Gastrocnemius medialis (tissue), 4 donors: ENCODE measurements at regions not wholly inside any gene's neighbourhood (a gene's known extent, or its start where the extent isn't known, plus 50 kb on each side); places are given as distances from the start of the nearest gene placed in this dataset.

Experiments used
- ATAC-seq, 2 donors: fragments of 150-250 bp; one replicate each; pipeline ENCODE4 v1.9.1; 2016
- DNase-seq, 2 donors: peaks; one replicate each; pipeline ENCODE4 v3.0.0-alpha.2; 2019
- H3K27ac ChIP-seq, 4 donors: fragments of 200-600 bp; sonication (generic); 1 replicate in 1 of 4; 2 replicates in 3 of 4; pipeline ENCODE4 v1.5.1; 2016 to 2018; ENCODE audit warnings: mild to moderate bottlenecking in 2 of 4, moderate library complexity in 1 of 4
- H3K27me3 ChIP-seq, 3 donors: fragments of 200-600 bp; sonication (generic) in 2 of 3; 1 replicate in 1 of 3; 2 replicates in 2 of 3; pipeline versions ENCODE4 v1.5.1 to v1.6.0; 2016 to 2019; ENCODE audit warnings: mild to moderate bottlenecking in 1 of 3, moderate library complexity in 1 of 3
- H3K36me3 ChIP-seq, 2 donors: fragments of 200-600 bp; sonication (generic) in 1 of 2; one replicate each; pipeline ENCODE4 v1.5.1; 2017 to 2018
- H3K4me1 ChIP-seq, 2 donors: fragments of 200-600 bp; sonication (generic) in 1 of 2; one replicate each; pipeline ENCODE4 v1.5.1; 2016 to 2017; ENCODE audit warnings: mild to moderate bottlenecking in 2 of 2
- H3K4me3 ChIP-seq, 4 donors: fragments of 200-600 bp; sonication (generic) in 3 of 4; 1 replicate in 1 of 4; 2 replicates in 3 of 4; pipeline ENCODE4 v1.5.1; 2016 to 2019; ENCODE audit warnings: mild to moderate bottlenecking in 2 of 4
- H3K9me3 ChIP-seq, 3 donors: fragments of 200-600 bp; sonication (generic) in 2 of 3; 1 replicate in 1 of 3; 2 replicates in 2 of 3; pipeline ENCODE4 v1.5.1; 2016 to 2019
- POLR2A ChIP-seq, 2 donors: fragments of 450-650 bp; IDR thresholded peaks; one replicate each; pipeline ENCODE4 v1.6.1; 2017; ENCODE audit warnings: antibody characterized with exemption in 2 of 2, mild to moderate bottlenecking in 2 of 2, moderate library complexity in 2 of 2
- in situ Hi-C, 4 donors: fragments of 200-750 bp; cut with MboI; loops; one replicate each; pipeline versions ENCODE4 v1.15.0 to v1.8.0; 2017; ENCODE audit warnings: low sequenced_read_pairs in 4 of 4
- intact Hi-C: fragments of 100-400 bp; cut with DNase I; formaldehyde crosslinking; loops from one replicate; pipeline ENCODE4 v1.15.1; 2023; ENCODE audit warnings: low total_unique reads
- TF ChIP-seq, protein P1 (sequence below), 5 experiments: fragments of 450-650 bp in 3 of 5; fragments of 200-600 bp in 2 of 5; sonication (generic) in 2 of 5; IDR thresholded peaks in 4 of 5; conservative IDR thresholded peaks in 1 of 5; 1 replicate in 4 of 5; 2 replicates in 1 of 5; pipeline ENCODE4 v1.5.1; 2016 to 2019; ENCODE audit warnings: antibody characterized with exemption in 5 of 5, mild to moderate bottlenecking in 3 of 5, moderate library complexity in 3 of 5

GRCh38 chr11:120054016-120054752, 83.7 kb downstream of the TRIM29 start:
- DNase-seq: no peak
- TF ChIP-seq POLR2A (IDR thresholded peaks at IDR 0.05): no peak
- TF ChIP-seq, protein P1, sequence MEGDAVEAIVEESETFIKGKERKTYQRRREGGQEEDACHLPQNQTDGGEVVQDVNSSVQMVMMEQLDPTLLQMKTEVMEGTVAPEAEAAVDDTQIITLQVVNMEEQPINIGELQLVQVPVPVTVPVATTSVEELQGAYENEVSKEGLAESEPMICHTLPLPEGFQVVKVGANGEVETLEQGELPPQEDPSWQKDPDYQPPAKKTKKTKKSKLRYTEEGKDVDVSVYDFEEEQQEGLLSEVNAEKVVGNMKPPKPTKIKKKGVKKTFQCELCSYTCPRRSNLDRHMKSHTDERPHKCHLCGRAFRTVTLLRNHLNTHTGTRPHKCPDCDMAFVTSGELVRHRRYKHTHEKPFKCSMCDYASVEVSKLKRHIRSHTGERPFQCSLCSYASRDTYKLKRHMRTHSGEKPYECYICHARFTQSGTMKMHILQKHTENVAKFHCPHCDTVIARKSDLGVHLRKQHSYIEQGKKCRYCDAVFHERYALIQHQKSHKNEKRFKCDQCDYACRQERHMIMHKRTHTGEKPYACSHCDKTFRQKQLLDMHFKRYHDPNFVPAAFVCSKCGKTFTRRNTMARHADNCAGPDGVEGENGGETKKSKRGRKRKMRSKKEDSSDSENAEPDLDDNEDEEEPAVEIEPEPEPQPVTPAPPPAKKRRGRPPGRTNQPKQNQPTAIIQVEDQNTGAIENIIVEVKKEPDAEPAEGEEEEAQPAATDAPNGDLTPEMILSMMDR (IDR thresholded peaks at IDR 0.05 in 4 of 5, conservative IDR thresholded peaks at IDR 0.05 in 1 of 5): no peak
- in situ Hi-C loops: no loop called here

DNA sequence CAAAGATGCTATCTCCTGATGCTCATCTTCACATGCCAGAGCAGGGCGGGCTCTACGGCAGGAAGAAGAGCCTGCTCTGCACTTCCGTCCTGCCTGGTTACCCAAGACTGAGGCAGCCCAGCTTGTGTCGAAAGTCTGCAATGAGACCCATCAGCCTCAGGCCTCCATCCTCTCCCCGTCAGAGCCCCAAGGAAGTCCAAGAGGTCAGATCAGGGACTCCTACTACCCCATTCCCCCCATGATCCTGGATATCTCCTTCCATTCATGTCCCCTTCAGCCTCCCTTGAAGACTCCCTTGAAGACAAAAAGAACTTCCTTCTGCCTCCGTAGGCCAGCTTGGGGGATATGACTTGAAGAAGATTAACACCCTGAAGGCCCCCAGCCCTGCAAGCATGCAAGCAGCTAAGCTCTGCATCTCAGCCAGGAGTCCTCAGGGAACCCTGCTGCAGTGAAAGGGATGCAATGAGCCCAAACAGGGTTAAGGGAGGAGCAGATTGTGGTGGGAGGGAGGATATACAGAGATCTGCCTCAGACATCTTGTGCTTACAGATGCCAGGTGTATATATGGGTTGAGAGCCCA, 85.6 kb downstream of the TRIM29 start:
- no peak overlapping the region for H3K27ac ChIP-seq
- no peak overlapping the region for H3K4me3 ChIP-seq
- peaks cover 0 to 5% (median 0%) of the 10 kb centered on the region in 3 donors for H3K9me3 ChIP-seq
- in situ Hi-C loops: no loop called here
- H3K36me3 ChIP-seq: no peaks in the 10 kb centered on the region
- peaks cover 0 to 5% (median 0%) of the 10 kb centered on the region in 3 donors for H3K27me3 ChIP-seq
- ATAC-seq (no peak), DNase-seq (no peak)
- no peak for TF ChIP-seq POLR2A (IDR thresholded peaks at IDR 0.05)
- TF ChIP-seq, protein P1 (IDR thresholded peaks at IDR 0.05 in 4 of 5, conservative IDR thresholded peaks at IDR 0.05 in 1 of 5): no peak
- intact Hi-C loops: no loop called here
- no peaks in the 10 kb centered on the region for H3K4me1 ChIP-seq

More at GRCh38 chr11:120054016-120054752, 83.7 kb downstream of the TRIM29 start:
- intact Hi-C loops: no loop called here
- Histone ChIP-seq H3K27ac (no peak overlapping the region), H3K36me3 (no peaks in the 10 kb centered on the region), H3K27me3 (no peaks in the 10 kb centered on the region), H3K4me1 (no peaks in the 10 kb centered on the region), H3K4me3 (no peak overlapping the region), H3K9me3 (no peaks in the 10 kb centered on the region)
- ATAC-seq: no peak

DNA sequence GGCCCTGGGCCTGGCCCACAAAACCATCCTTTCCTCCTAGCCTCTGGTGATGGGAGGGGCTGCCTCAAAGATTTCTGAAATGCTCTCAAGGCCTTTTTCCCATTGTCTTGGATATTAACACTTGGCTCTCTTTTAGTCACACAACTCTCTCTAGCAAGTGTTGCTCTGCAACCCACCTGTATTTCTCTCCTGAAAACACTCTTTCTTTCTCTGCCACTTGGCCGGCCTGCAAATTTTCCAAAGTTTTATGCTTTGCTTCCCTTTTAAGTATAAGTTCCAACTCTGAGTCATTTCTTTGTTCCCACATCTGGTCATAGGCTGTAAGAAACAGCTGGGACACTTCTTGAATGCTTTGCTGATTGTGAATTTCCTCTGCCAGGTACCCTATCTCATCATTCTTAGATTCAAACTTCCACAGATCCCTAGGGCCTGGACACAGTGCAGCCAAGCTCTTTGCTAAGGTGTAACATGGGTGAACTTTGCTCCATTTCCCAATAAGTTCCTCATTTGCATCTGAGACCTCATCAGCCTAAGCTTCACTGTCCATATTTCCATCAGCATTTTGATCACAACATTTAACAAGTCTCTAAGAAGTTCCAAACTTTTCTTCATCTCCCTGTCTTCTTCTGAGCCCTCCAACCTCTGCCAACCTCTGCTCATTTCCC, 93.8 kb downstream of the TRIM29 start:
- no peak for DNase-seq
- peaks cover 0 to 12% (median 0%) of the 10 kb centered on the region in 3 donors for H3K9me3 ChIP-seq

DNA sequence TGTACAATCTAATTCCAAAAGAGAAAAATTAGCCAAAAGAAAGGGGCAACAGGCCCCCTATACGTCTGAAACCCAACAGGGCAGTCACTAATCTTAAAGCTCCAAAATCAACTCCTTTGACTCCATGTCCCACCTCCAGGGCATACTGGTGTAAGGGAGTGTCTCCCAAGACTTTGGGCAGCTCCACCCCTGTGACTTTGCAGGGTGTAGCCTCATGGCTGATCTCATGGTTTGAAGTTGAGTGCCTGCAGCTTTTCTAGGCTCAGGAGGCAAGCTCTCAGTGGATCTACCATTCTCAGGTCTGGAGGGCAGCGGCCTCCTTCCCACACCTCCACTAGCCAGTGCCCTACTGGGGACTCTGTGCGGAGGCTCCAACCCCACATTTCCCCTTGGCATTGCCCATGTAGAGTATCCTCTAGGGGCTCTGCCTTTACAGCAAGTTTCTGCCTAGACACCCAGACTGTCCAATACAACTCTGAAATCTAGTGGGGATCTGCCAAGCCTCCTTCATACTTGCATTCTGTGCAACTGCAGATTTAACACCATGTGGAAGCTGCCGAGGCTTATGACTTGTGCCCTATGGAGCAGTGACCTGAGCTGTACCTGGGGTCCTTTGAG, 94.5 kb downstream of the TRIM29 start:
- in situ Hi-C loops: no loop called here
- intact Hi-C loops: no loop called here
- Histone ChIP-seq H3K36me3 (no peaks in the 10 kb centered on the region), H3K4me1 (no peaks in the 10 kb centered on the region), H3K9me3 (peaks cover 0 to 12% (median 0%) of the 10 kb centered on the region in 3 donors), H3K4me3 (no peak overlapping the region), H3K27ac (no peak overlapping the region), H3K27me3 (peaks cover 0 to 6% (median 0%) of the 10 kb centered on the region in 3 donors)
- TF ChIP-seq, protein P1 (IDR thresholded peaks at IDR 0.05 in 4 of 5, conservative IDR thresholded peaks at IDR 0.05 in 1 of 5): no peak
- TF ChIP-seq POLR2A (IDR thresholded peaks at IDR 0.05): no peak
- ATAC-seq (no peak), DNase-seq (no peak)

More for the DNA sequence above, 93.8 kb downstream of the TRIM29 start:
- no peak for ATAC-seq
- Histone ChIP-seq H3K4me3 (no peak overlapping the region), H3K27me3 (peaks cover 0 to 6% (median 0%) of the 10 kb centered on the region in 3 donors), H3K4me1 (no peaks in the 10 kb centered on the region), H3K27ac (no peak overlapping the region), H3K36me3 (no peaks in the 10 kb centered on the region)
- no peak for TF ChIP-seq POLR2A (IDR thresholded peaks at IDR 0.05)
- TF ChIP-seq, protein P1 (IDR thresholded peaks at IDR 0.05 in 4 of 5, conservative IDR thresholded peaks at IDR 0.05 in 1 of 5): no peak
- intact Hi-C loops: no loop called here
- in situ Hi-C loops: no loop called here
